Activated CD8-positive, alpha-beta memory T cell treated with anti-CD3 and anti-CD28 coated beads, Interleukin-2, amount 50 U/mL, for 24 hours (primary cell): ENCODE measurements at regions not wholly inside any gene's neighbourhood (a gene's known extent, or its start where the extent isn't known, plus 50 kb on each side); places are given as distances from the start of the nearest gene placed in this dataset.

ENCODE experiments used
- DNase-seq: peaks from one replicate; pipeline ENCODE4 v3.0.0-alpha.2; 2020; ENCODE audit errors: extremely low read depth

DNA sequence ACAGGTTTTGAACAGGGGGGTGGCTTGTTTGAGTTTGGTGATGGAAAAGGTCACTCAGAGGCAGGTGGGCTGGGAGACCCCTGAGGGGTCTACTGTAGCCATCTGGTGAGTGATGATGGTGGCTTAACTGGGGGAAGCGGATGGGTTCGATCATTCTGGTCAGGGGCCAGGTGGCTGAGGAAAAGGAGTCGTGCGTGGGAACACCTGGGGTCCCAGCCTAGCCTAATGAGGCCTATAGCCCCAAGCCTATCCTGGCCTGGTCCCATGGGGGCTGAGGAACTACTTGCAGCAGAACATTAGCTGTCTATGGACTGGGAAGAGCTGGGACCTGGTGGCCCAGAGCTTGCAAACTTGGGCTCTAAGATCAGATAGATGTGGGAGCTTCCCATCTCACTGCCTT, 158.4 kb upstream of the MYL2 start:
- DNase-seq = no peak

DNA sequence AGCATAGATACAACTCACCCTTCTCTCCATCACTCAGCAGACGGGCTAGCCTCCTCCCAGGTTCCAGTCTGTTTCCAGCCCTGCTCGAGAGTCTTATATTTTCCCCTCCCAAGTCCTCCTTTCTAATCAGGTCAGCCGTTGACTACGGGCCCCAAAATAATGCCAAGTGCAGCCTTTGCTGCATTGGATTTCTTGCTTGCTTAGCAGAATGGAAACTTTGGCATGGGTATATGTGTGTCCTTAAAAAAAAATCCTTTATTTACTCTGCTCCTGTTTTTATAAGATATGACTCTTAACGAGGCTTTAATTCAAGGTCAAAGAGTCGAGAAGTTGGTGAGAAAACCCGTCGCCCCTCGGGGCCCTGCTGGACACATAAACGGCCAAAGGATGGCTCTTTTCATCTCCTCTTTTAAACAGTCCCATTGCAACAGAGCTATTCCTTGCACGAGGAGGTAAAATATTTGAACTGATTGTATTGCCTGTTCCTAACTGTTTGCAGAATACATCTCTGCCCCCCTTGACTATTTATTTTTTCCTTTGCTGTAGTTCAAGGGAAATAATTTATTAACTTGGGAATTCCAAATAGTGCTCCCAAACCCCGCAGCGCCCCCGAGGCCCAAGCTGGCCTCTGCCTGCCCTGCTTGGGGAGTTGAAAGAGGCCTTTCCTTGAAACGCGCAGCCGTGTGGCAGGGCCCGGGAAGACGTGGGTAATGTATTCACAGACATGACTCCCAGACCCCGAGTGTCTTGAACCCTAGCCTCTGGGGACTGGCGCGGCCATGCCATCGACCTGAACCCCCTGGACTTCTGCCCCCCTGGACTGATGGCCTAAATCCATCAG, 156.5 kb upstream of the MYL2 start:
- DNase-seq = no peak

DNA sequence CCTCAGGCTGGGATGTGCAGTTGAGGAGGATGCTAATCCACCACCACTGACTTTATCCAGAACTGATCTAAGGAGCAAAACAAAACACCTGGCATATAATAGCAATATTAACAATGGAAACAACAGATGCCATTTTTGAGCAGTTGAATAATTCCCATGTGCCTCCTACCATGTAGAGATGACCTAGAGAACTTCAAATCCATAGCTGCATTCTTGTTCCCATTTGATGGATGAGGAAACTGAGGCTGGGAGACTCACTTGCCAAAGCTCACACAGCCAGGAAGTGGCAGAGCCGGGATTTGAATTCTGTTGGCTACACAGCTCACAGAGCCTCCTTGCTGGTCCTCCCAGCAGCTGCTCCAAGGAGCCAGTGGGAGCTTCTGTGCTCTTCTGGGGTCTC, 155.8 kb upstream of the MYL2 start:
- DNase-seq = no peak

DNA sequence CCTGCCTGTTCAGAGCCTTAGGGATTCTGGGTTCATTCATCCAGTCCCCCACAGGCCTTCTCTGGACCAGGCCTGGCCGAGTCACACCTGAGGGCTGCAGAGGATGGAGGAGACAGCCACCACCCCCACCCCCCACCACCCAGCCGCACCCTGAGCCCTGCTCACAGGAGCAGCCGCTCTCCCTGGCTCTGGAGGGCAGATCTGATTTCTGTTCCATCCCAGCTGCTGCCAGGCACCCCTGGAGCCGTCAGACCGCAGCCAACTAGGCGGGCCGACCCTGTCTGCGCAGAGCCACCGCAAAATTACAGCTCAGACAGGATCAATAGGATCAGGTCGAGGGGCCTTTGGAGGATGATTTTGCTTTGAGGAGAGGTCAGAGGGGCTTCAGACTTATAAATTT, 154.6 kb upstream of the MYL2 start:
- DNase-seq = no peak

DNA sequence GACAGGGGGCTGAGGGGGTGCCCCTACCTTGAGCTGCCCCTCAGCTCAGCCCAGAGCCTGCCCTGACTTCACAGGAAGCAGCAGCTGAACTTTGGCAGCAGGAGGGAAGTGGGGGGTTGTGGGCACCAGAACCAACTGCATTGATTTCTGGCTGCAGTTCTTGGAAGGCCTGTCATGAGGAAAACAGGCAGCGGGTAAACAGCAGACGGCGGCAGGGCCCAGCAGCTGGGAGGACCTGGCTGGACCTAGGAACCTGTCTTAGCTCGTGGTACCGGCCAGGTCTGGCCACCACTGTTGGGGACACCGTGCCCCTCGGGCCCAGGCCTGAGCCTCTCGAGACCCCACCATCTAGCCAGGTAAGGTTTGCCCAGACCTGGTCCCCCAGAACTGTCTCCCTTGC, 154.2 kb upstream of the MYL2 start:
- no peak for DNase-seq

DNA sequence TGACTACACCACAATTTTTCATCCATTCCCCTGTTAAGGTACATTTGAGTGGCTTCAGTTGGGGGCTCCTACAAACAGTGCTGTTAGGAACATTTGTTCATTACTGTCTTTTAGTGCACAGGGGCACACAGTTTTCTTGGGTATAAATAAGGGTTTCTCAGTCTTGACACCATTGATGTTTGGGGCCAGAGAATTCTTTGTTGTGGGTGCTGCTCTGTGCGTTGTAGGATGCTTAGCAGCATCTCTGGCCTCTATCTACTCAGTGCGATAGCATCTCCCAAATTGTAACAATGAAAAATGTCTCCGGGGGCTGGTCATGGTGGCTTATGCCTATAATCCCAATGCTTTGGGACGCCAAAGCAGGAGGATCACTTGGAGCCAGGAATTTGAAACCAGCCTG, 153.0 kb upstream of the MYL2 start:
- DNase-seq = no peak

DNA sequence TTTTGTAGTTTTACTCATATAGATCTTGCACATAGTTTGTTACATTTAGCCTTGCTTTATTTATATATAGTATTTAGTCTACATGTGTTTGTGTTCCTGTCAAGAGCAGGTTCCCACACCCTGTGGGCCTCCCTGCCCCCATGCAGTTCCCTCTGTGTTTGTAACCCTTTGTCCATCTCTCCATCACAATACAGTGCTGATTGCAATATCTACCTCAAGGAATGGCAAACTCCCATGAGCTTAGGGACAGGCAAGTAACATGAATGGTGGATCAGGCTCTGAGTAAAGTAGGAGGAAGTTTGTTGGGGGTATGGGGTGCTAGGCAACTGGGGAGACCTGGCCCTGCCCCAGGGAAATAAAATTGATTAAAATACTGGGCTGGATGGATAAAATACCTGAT, 151.9 kb upstream of the MYL2 start:
- no peak for DNase-seq

DNA sequence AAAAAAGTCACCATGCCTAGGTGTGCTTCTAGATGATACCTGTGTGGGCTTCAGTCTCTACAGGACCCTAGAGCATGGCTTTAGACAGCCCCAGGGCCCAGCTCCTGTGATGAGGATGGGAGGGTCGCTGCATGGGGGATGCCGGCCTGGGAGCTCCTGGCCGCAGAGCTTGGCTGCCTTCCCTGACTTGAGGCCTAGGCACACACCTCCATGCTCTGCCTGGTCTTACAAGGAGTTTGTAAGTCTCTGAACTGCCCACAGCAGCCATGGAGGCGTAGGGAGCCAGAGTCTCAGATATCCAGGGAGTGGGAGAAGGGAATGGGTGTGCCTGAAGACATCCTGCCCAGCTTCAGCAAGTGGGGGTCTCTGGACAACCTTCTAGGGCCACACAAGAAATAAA, 149.5 kb upstream of the MYL2 start:
- DNase-seq = no peak

DNA sequence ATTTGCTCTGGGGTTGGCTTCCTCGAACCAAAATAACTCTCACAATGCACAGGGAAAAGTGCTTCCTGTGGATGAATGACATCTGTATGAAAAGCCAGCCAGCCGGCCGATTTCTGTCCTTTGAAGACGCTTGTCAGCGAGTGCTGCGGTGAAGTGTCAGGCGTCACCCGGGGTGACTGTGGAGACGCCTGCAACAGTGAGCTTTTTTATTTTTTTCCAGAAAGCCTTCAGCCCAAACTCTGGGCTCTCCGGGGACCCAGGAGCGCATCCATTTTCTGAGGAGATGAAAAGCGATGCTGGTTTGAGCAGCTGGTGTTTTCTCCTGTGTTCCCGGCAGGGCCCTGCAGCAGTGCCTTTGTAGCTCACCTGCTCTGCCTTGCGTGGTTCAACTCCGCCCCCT, 147.9 kb upstream of the MYL2 start:
- no peak for DNase-seq

DNA sequence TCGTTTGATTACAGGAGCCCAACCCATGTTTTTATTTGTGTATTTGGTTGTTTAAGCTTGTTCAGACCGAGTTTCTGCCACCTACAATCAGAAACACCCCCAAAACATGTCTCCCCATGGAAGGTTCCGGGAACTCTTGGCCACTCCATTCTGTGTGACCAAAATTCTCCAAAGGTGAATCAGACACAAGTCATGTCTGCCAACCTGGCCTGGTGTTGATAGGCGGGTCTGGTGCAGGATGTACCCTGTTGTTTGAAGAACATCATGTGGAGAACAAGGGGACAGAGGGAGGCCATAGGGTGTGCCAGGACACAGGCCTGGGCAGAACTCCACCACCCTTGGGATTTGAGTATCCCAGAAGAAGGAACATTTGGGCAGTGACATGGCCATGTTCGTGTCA, 147.1 kb upstream of the MYL2 start:
- no peak for DNase-seq

DNA sequence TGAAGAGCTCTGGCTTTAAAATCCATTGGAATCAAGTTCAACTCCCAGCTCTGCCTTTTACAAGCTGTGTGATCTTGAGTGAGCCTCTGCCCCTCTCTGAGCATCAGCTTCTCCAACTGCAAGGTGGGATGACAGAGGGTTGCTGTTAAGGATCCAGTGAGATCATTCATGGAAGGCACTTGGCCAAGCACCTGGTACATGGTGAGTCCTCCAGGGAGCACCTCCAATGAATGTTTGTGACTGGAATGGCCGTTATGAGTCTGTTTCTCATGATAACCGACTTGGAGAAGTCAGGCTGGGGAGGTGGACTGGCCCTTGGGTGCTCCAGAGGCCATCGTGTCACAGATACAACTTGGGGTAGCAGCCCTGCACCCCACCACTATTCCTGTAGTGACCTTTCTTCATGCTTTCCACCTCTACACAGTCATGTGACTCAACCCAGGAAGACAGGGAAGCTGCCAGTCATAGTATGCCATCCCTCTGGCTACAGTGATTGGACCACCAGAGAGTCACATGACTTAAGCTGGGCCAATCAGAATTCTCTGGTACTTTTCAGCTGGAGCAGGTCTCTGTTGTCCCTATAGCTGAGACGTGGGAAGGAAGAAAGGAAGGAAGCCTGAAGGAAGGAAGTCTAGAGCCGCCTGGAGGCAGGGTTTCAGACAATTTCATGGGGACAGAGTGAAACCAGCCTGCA, 146.5 kb upstream of the MYL2 start:
- DNase-seq = no peak

DNA sequence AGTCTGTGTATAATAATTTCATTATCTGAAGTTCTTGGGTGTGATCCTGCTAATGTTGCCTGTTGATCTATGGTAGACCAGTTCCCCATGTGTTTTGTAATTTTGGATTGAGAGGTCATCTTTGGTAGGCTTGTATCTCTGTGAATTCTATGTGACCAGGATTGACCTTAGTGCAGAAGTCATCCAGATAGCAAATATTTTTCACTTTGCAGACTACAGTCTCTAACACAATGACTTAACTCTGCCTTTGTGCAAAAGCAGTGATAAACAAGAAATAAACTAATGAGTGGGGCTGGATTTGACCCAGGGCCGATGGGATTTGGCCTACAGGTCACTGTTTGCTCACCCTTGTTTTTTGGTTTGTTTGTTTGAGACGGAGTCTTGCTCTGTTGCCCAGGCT, 144.6 kb upstream of the MYL2 start:
- no peak for DNase-seq

DNA sequence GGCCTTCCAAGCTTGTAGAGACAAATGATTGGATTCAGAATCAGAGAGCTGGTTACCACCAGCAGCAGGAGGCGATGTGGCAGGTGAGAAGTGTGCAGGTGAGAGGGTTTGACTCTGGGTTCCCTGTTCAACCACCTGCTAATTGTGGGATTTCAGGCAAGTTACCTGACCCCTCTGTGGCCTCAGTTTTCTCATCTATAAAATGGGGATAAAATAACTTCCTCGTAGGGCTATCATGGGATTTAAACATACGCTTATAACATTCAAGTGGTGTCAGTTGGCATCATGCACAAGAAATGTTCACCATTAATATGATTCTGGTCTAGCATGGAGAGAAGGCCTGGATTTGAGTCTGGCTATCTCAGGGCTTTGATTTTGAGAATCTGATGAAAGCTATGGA, 143.8 kb upstream of the MYL2 start:
- DNase-seq = no peak

DNA sequence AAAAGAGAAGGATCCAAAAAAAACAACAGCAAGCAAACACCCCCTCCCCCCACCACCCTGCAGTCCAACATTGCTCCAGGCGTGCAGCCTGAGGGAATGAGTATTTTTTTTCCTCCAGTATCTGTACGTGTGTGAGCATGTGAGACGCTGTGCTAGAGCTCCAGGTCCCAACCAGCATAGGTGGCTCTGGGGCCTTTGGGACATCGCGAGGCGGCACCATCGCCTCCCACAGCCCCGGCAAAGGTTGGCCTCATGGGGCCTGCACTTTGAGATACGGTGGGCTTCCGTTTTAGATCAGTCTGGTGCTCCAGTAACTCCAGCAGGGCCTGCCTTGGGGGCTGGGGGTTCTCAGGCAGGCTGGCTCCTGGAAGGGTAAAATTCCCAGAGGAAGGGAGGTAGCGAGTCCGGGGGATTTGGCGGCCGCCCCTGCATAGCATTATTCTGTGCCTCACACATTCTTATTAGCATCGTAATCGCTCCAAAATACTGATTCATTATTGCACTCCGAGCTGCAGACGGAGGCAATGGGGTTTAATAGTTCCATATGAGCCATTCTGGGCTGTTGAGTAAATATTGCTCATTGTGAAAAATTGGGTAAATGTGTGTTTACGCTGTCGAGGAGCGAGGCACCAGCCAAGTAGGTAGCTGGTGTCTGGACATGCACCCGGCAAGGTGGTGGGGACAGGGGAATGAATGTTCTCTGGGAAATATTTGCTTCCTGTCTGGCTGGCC, 143.1 kb upstream of the MYL2 start:
- DNase-seq = no peak

DNA sequence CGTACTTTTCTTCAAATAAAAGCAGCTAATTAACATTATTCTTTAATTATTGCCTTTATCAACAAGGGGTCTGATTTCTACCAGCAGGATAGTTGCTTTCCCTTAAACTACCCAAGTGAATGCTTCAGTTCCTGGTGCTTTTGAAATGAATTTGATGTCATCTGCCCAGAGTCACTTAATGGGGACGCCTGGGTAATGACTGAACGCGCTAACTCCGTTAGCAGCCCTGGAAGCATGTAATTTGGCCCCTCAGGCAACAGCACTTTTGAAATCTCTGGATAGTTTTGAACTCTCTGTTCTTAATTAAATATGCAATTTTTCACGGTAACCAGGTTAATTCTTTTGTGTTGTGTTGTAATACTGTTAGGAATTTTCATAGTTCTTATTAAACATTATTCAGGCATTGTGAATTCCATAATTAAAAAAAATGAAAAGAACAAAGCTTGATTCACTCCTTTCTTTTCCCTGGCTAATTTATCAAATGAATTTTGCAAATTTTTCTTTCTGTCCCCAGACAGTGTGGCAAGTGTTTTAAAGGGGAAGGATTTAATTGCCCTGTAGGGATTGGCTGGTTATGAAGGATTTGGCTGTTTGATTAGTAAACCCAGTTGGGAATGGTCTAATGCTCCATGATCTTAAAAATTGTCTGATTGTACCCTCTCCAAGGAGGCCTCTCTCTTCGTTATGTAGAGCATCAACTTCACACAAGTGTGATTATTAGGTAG, 137.5 kb upstream of the MYL2 start:
- DNase-seq = no peak

DNA sequence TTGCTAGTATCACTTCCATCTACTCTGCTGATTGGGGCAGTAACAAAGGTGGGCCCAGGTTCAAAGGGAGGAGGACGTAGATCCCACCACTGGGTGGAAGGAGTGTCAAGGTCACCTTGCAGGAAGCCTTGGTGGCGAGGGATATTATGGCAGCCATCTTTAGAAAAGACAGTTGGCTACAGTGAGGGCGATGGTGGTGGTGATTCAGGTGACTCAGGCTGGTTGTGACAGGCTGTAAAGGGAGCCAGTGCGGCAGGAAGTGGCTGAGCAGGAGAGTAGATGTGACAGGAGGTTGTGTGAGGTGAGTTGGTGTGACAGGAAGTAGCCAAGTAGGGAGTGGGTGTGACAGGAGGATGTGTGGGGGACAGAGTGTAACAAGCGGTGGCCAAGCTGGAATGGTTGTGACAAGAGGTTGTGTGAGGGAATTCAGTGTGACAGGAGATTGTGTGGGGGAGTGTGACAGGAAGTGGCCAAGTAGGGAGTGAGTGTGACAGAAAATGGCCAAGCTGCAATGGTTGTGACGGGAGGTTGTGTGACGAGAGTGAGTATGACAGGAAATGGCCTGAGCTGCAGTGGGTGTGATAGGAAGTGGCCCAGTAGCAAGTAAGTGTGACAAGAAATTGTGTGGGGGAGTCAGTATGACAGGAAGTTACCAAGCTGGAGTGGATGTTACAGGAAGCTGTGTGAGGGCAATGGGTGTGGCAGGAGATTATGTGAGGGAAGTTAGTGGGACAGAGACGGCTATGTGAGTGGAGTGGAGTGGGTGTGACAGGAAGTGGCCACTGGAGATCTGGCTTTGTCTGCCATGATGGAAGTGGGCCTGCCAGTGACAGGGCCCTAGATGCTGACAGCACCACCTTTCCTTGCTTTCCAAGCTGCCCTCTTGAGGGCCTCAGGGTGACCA, 136.5 kb upstream of the MYL2 start:
- DNase-seq = peak; percentile 37

DNA sequence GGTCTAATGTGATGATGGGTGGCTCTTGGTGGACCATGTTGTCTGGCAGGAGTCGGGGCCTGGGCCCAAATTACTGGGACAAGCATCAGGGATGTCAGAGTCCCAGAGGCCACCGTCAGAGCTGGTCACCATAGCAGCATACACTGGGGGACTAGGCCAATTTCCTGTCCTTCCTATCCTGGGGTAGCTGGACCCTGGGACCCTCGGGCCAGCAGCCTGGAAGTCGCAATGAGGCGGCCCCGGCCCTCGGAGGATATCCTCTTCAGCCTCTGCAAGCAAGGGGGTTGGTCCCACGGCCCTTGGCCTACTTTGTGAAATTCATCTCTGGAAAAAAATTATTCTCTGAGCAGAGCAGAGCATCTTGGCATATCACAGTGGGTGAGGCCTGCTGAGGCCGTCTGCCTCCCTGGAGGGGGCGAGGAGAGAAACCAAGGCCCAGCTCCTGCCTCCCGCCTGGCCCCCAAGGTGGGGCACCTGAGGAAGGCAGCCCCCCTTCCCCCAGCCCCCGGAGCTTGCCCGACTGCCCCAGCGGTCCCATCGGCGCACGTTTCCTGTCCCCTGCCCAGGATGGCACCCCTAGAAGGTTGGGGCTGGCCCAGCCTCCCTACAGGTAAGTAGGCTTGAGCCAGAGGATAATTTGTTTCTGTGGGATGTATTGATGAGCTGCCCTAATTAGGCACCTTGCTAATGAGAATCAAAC, 135.0 kb upstream of the MYL2 start:
- DNase-seq = no peak

DNA sequence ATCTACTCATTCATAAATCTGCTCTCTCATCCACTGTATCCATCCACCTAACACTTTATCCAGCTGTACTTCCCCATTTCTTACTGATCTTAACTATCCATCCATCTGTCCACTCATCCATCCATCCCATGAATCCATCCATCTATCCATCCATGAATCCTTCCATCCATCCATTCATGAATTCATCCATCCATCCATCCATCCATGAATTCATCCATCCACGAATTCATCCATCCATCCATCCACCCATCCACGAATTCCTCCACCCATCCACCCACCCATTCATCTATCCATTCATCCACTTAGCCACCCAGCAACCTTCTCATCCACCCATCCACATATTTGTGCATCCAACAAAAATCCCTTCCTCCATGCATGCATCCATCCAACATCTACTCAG, 128.6 kb upstream of the MYL2 start:
- DNase-seq = no peak

DNA sequence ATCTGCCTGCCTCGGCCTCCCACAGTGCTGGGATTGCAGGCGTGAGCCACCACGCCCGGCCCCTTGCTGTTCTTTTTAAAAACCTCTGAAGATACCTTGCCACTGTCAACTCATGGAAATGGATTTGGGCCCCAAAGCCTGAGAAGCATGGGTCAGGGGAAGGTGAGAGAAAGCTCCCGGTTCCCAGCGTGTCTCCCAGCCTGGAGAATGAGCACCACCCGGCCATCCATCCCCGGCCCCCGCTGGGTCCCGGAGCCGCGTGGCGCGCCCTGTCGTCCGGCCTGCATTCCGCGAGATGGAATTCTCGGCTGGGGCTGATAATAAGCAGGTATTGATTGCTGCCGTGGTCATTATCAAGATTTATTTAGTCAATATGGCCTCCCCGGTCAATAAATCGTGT, 126.5 kb upstream of the MYL2 start:
- DNase-seq = no peak

DNA sequence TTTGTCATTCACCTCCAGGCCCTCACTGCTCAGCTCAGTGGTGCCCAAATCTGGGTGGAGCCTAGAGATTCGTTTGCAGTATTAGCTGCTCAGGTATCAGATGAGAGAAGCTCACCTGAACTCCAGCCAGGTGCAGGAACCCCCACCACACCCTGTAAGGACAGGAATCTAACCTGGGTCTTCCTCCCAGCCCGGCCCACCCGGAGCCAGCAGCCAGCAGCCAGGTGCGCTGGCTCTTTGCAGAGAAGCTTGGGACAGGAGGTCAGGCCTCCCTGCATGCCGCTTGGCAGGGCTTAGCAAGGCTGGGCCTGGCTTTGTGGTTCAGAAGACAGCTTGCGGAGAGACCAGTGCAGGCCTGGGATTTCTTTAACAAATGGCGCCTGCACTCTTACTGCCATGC, 125.6 kb upstream of the MYL2 start:
- DNase-seq = no peak

DNA sequence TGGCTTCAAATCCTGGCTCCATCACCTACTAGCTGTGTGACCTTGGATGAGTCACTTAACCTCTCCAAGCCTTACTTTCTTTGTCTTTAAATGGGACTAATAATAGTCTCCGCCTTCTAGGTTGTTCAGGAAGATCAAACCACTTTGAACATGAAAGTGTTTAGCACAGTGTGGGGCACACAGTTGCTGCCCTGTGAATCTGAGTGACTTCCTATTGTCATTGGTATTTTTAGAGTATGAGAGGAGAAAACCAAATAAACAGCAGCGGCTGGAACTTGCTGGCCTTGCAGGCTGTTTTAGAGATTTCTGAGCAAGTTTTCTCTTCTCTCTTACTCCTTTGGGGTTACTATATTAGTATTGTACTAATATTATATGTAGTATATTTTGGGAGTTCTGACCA, 120.7 kb upstream of the MYL2 start:
- DNase-seq = no peak
